ENCODE measurements at regions not wholly inside any gene's neighbourhood (a gene's known extent, or its start where the extent isn't known, plus 50 kb on each side); places are given as distances from the start of the nearest gene placed in this dataset.
"Not testable (repeated sequence)": the region's sequence is repeated elsewhere in the genome, so short reads cannot be mapped to it uniquely, and the experiment has no call there.

- no peak overlapping the region for H3K4me3 ChIP-seq (ENCODE audit: low read depth, low read length)
- TF ChIP-seq, protein P1, sequence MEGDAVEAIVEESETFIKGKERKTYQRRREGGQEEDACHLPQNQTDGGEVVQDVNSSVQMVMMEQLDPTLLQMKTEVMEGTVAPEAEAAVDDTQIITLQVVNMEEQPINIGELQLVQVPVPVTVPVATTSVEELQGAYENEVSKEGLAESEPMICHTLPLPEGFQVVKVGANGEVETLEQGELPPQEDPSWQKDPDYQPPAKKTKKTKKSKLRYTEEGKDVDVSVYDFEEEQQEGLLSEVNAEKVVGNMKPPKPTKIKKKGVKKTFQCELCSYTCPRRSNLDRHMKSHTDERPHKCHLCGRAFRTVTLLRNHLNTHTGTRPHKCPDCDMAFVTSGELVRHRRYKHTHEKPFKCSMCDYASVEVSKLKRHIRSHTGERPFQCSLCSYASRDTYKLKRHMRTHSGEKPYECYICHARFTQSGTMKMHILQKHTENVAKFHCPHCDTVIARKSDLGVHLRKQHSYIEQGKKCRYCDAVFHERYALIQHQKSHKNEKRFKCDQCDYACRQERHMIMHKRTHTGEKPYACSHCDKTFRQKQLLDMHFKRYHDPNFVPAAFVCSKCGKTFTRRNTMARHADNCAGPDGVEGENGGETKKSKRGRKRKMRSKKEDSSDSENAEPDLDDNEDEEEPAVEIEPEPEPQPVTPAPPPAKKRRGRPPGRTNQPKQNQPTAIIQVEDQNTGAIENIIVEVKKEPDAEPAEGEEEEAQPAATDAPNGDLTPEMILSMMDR (IDR thresholded peaks at IDR 0.05; ENCODE audit: low read depth, low read length): no peak
Observed at GRCh38 chr14:47919334-47919846, 244.0 kb upstream of the MDGA2 start.

DNA sequence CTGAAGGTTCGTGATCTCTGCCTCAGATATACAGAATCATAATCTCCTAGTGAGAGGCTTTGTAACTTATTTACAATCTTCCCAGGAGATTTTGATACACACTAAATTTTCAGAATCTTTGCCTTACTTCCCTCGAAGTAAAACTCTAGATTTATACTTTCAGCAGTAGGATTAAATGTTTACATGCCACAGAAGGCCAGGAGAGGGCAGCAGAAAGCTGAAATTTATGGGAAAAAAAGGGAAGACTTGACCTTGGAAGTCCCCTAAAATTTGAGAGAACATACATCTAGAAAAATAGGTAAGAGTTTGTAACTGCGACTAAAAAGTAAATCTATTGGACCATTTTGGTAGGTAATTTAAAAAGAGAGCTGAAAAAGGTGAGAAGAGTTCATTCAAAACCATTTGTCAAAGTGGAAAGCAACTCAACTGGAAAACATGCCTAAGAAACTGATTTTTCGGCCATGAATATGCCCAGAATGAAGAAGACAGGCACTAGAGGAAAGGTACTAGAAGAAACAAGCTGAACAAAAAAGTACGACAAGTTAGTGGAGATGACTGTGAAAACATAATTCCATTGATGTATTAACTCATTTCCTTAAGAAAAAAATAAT lies 242.0 kb upstream of the MDGA2 start:
- no peak overlapping the region for H3K4me3 ChIP-seq (ENCODE audit: low read depth, low read length)
- TF ChIP-seq, protein P1 (IDR thresholded peaks at IDR 0.05; ENCODE audit: low read depth, low read length): peak; percentile 46; the same call in 1 of the 2 replicates

GRCh38 chr14:47901141-47901540 lies 225.7 kb upstream of the MDGA2 start:
- not testable (repeated sequence) for H3K4me3 ChIP-seq (ENCODE audit: low read depth, low read length)

DNA sequence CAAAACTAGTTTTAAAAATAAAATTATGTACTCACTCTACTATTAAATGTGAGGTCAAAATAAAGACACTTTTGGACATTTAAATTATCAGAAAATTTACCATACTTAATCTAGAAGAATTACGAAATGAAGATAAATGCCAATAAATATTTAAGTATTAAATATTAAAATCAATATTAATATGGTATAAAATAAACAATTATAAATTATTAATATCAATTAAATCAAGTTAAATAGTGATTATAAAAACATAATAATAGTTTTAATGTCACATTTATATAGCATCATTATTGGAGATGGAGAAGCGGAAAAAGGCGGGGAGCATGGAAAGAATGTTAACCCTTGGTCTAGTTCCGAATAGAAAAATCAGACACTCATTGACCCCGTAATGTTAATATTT lies 224.3 kb upstream of the MDGA2 start:
- TF ChIP-seq, protein P1 (IDR thresholded peaks at IDR 0.05; ENCODE audit: low read depth, low read length): no peak
- no peak overlapping the region for H3K4me3 ChIP-seq (ENCODE audit: low read depth, low read length)

DNA sequence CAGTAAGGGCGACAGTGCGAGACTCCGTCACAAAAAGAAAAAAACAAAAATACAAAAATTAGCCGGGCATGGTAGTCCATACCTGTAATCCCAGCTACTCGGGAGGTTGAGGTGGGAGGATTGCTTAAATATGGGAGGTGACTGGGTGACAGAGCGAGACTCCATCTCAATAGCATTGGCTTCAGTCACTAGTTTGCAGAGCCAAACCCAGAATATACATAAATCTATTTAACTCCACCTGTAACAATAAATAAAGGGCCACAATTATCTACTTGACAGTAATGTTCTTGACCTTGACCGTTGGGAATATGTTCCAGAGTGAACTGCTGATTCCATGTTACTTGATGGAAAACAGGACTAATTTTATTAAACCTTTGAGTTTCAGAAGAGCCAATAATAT lies 198.9 kb upstream of the MDGA2 start:
- no peak overlapping the region for H3K4me3 ChIP-seq (ENCODE audit: low read depth, low read length)
- TF ChIP-seq, protein P1 (IDR thresholded peaks at IDR 0.05; ENCODE audit: low read depth, low read length): no peak

DNA sequence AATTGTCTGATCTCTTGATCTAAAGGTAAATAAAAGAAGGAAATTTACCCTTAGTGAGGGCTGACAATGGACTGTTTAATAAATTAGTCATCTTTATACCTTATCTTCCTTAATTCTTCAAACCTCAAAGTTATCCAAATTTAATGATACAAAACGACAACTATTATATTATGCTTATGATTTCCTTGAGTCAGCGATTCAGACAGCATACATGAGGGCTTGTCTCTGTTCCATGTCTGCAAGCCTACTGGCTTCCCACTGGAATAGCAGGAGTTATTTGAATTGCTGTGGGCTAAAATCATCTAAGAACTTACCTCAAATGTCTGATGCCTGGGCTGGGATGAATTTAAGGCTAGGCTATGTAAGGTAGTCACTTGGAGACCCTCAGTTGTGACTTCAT lies 197.2 kb upstream of the MDGA2 start:
- no peak overlapping the region for H3K4me3 ChIP-seq (ENCODE audit: low read depth, low read length)
- TF ChIP-seq, protein P1 (IDR thresholded peaks at IDR 0.05; ENCODE audit: low read depth, low read length): no peak

GRCh38 chr14:47863441-47863840 lies 188.0 kb upstream of the MDGA2 start:
- no peak overlapping the region for H3K4me3 ChIP-seq (ENCODE audit: low read depth, low read length)
- TF ChIP-seq, protein P1 (IDR thresholded peaks at IDR 0.05; ENCODE audit: low read depth, low read length): no peak

GRCh38 chr14:47857646-47858045 lies 182.2 kb upstream of the MDGA2 start:
- no peak overlapping the region for H3K4me3 ChIP-seq (ENCODE audit: low read depth, low read length)
- TF ChIP-seq, protein P1 (IDR thresholded peaks at IDR 0.05; ENCODE audit: low read depth, low read length): no peak
